ENCODE measurements at regions not wholly inside any gene's neighbourhood (a gene's known extent, or its start where the extent isn't known, plus 50 kb on each side); places are given as distances from the start of the nearest gene placed in this dataset.

GRCh38 chr6:141140905-141141304 lies 991.8 kb upstream of the GJE1 start:
- Histone ChIP-seq H3K4me1 (ENCODE audit: control insufficient read depth in 2 of 2, insufficient read depth in 2 of 2, low read length in 2 of 2) (no peaks in the 10 kb centered on the region), H3K27ac (ENCODE audit: low read depth in 1 of 2, low read length in 1 of 2) (no peak overlapping the region), H3K36me3 (ENCODE audit: control insufficient read depth in 2 of 2, insufficient read depth in 2 of 2, low read length in 1 of 2) (no peaks in the 10 kb centered on the region), H3K4me3 (ENCODE audit: low read length in 2 of 2) (no peak overlapping the region), H3K9me3 (ENCODE audit: control insufficient read depth in 2 of 2, insufficient read depth in 1 of 2, low read length in 1 of 2) (no peaks in the 10 kb centered on the region), H3K27me3 (ENCODE audit: control insufficient read depth in 2 of 2, insufficient read depth in 1 of 2, low read length in 1 of 2) (no peaks in the 10 kb centered on the region)
- no peak for DNase-seq (ENCODE audit: low read depth in 6 of 9, low spot score in 9 of 9)

GRCh38 chr6:141139461-141139860 lies 993.3 kb upstream of the GJE1 start:
- Histone ChIP-seq H3K4me3 (ENCODE audit: low read length in 2 of 2) (no peak overlapping the region), H3K9me3 (ENCODE audit: control insufficient read depth in 2 of 2, insufficient read depth in 1 of 2, low read length in 1 of 2) (no peaks in the 10 kb centered on the region), H3K27ac (ENCODE audit: low read depth in 1 of 2, low read length in 1 of 2) (no peak overlapping the region), H3K27me3 (ENCODE audit: control insufficient read depth in 2 of 2, insufficient read depth in 1 of 2, low read length in 1 of 2) (no peaks in the 10 kb centered on the region), H3K4me1 (ENCODE audit: control insufficient read depth in 2 of 2, insufficient read depth in 2 of 2, low read length in 2 of 2) (no peaks in the 10 kb centered on the region), H3K36me3 (ENCODE audit: control insufficient read depth in 2 of 2, insufficient read depth in 2 of 2, low read length in 1 of 2) (no peaks in the 10 kb centered on the region)
- DNase-seq (ENCODE audit: low read depth in 6 of 9, low spot score in 9 of 9): no peak
- 97% methylated on average over 10 of the region's 10 CpGs for WGBS

DNA sequence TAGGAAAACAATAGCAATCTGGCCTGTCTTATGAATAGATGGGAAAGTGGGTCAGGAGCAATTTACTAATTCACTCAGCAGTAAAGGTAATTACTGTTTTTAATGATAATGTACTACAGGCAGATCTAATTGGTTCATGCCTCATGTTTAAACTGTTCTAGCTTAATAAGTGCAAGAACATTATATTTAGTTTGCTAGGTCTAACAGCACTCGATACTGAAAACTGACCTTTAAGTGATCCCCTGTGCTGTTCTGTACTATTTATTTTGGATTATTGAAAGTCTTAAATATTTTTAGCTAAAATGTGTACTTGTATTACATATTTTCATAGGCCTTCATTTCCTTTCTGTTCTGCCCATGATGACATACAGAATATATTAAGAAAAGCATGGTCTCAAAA lies 998.0 kb upstream of the GJE1 start:
- Histone ChIP-seq H3K36me3 (ENCODE audit: control insufficient read depth in 2 of 2, insufficient read depth in 2 of 2, low read length in 1 of 2) (no peaks in the 10 kb centered on the region), H3K4me1 (ENCODE audit: control insufficient read depth in 2 of 2, insufficient read depth in 2 of 2, low read length in 2 of 2) (no peaks in the 10 kb centered on the region), H3K4me3 (ENCODE audit: low read length in 2 of 2) (no peak overlapping the region), H3K9me3 (ENCODE audit: control insufficient read depth in 2 of 2, insufficient read depth in 1 of 2, low read length in 1 of 2) (no peaks in the 10 kb centered on the region), H3K27ac (ENCODE audit: low read depth in 1 of 2, low read length in 1 of 2) (no peak overlapping the region), H3K27me3 (ENCODE audit: control insufficient read depth in 2 of 2, insufficient read depth in 1 of 2, low read length in 1 of 2) (no peaks in the 10 kb centered on the region)
- no peak for DNase-seq (ENCODE audit: low read depth in 6 of 9, low spot score in 9 of 9)
- 93% methylated on average over 1 of the region's 1 CpG for WGBS

GRCh38 chr6:141133836-141134235 lies 998.9 kb upstream of the GJE1 start:
- Histone ChIP-seq H3K27ac (ENCODE audit: low read depth in 1 of 2, low read length in 1 of 2) (no peak overlapping the region), H3K4me3 (ENCODE audit: low read length in 2 of 2) (no peak overlapping the region), H3K36me3 (ENCODE audit: control insufficient read depth in 2 of 2, insufficient read depth in 2 of 2, low read length in 1 of 2) (no peaks in the 10 kb centered on the region), H3K9me3 (ENCODE audit: control insufficient read depth in 2 of 2, insufficient read depth in 1 of 2, low read length in 1 of 2) (no peaks in the 10 kb centered on the region), H3K4me1 (ENCODE audit: control insufficient read depth in 2 of 2, insufficient read depth in 2 of 2, low read length in 2 of 2) (no peaks in the 10 kb centered on the region), H3K27me3 (ENCODE audit: control insufficient read depth in 2 of 2, insufficient read depth in 1 of 2, low read length in 1 of 2) (no peaks in the 10 kb centered on the region)
- WGBS: 92% methylated on average over 3 of the region's 3 CpGs
- no peak for DNase-seq (ENCODE audit: low read depth in 6 of 9, low spot score in 9 of 9)

DNA sequence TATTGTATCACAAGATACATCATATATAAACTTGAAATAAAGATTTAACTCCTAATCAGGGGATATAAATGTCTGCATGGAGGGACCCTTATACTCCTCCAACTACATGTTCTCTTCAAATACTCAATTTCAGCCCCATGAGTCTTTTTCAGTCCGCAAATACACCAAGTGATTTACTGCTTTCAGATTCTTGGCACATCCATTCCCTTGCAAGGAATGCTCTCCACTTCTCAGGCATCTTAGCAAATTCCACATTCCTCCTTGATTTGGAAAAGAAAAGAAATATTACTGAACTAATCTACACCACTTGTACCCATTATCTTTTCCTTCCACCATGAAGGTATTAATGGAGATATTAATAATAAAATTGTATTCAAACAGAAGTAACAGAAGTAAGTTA lies 999.4 kb upstream of the GJE1 start:
- no peaks in the 10 kb centered on the region for H3K4me1 ChIP-seq (ENCODE audit: control insufficient read depth in 2 of 2, insufficient read depth in 2 of 2, low read length in 2 of 2)
- H3K27ac ChIP-seq (ENCODE audit: low read depth in 1 of 2, low read length in 1 of 2): no peak overlapping the region
- H3K36me3 ChIP-seq (ENCODE audit: control insufficient read depth in 2 of 2, insufficient read depth in 2 of 2, low read length in 1 of 2): no peaks in the 10 kb centered on the region
- no peaks in the 10 kb centered on the region for H3K9me3 ChIP-seq (ENCODE audit: control insufficient read depth in 2 of 2, insufficient read depth in 1 of 2, low read length in 1 of 2)
- 93% methylated on average over 1 of the region's 1 CpG for WGBS
- no peak for DNase-seq (ENCODE audit: low read depth in 6 of 9, low spot score in 9 of 9)
- no peak overlapping the region for H3K4me3 ChIP-seq (ENCODE audit: low read length in 2 of 2)
- H3K27me3 ChIP-seq (ENCODE audit: control insufficient read depth in 2 of 2, insufficient read depth in 1 of 2, low read length in 1 of 2): no peaks in the 10 kb centered on the region

DNA sequence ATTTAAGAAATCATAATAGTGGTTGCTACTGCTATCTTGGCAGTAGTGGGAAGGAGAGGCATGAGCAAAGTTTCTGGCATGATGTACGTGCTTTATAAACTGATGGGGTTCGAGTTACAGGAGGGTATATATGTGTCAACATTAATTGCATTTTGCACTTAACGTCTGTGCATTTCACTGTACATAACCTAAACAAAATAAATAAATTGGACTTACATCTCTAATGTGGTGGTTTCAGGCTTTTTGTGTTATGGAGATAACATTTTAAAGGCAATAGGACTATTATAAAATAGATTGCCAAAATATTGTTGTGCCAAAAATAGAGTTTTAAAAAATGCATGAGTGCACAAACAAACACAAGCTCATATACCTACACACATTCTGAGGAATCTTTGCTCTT lies 1001.1 kb upstream of the GJE1 start:
- no peak overlapping the region for H3K4me3 ChIP-seq (ENCODE audit: low read length in 2 of 2)
- H3K9me3 ChIP-seq (ENCODE audit: control insufficient read depth in 2 of 2, insufficient read depth in 1 of 2, low read length in 1 of 2): no peaks in the 10 kb centered on the region
- no peaks in the 10 kb centered on the region for H3K4me1 ChIP-seq (ENCODE audit: control insufficient read depth in 2 of 2, insufficient read depth in 2 of 2, low read length in 2 of 2)
- no peak overlapping the region for H3K27ac ChIP-seq (ENCODE audit: low read depth in 1 of 2, low read length in 1 of 2)
- H3K27me3 ChIP-seq (ENCODE audit: control insufficient read depth in 2 of 2, insufficient read depth in 1 of 2, low read length in 1 of 2): no peaks in the 10 kb centered on the region
- no peak for DNase-seq (ENCODE audit: low read depth in 6 of 9, low spot score in 9 of 9)
- 92% methylated on average over 3 of the region's 3 CpGs for WGBS
- no peaks in the 10 kb centered on the region for H3K36me3 ChIP-seq (ENCODE audit: control insufficient read depth in 2 of 2, insufficient read depth in 2 of 2, low read length in 1 of 2)

GRCh38 chr6:141123497-141123896 lies 1009.2 kb upstream of the GJE1 start:
- Histone ChIP-seq H3K4me1 (ENCODE audit: control insufficient read depth in 2 of 2, insufficient read depth in 2 of 2, low read length in 2 of 2) (no peaks in the 10 kb centered on the region), H3K9me3 (ENCODE audit: control insufficient read depth in 2 of 2, insufficient read depth in 1 of 2, low read length in 1 of 2) (no peaks in the 10 kb centered on the region)
- no peak for DNase-seq (ENCODE audit: low read depth in 6 of 9, low spot score in 9 of 9)

DNA sequence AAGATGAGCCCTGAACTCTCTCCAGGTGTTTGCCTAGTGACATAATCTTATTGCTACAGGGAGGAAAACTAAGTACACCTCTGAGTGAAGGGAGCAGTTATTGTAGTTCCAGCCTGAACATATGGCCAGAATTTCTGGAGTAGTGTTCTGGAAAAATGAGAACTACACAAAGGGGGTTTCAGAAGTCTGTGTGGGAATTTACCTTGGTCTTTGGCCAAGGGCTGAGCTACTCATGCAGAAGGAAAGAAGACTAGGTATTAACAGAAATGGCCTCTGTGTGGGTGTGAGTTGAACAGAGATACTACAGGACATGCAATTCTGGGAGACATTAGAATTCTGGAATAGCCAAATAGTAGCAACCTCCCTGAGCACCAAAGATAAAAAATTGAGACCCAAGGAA lies 1009.7 kb upstream of the GJE1 start:
- H3K36me3 ChIP-seq (ENCODE audit: control insufficient read depth in 2 of 2, insufficient read depth in 2 of 2, low read length in 1 of 2): no peaks in the 10 kb centered on the region

More at GRCh38 chr6:141123497-141123896, 1009.2 kb upstream of the GJE1 start:
- Histone ChIP-seq H3K27me3 (ENCODE audit: control insufficient read depth in 2 of 2, insufficient read depth in 1 of 2, low read length in 1 of 2) (no peaks in the 10 kb centered on the region), H3K4me3 (ENCODE audit: low read length in 2 of 2) (no peak overlapping the region), H3K36me3 (ENCODE audit: control insufficient read depth in 2 of 2, insufficient read depth in 2 of 2, low read length in 1 of 2) (no peaks in the 10 kb centered on the region), H3K27ac (ENCODE audit: low read depth in 1 of 2, low read length in 1 of 2) (no peak overlapping the region)

GRCh38 chr6:141118991-141119390 lies 1013.7 kb upstream of the GJE1 start:
- no peaks in the 10 kb centered on the region for H3K36me3 ChIP-seq (ENCODE audit: control insufficient read depth in 2 of 2, insufficient read depth in 2 of 2, low read length in 1 of 2)
- no peaks in the 10 kb centered on the region for H3K9me3 ChIP-seq (ENCODE audit: control insufficient read depth in 2 of 2, insufficient read depth in 1 of 2, low read length in 1 of 2)
- WGBS: 46% methylated on average over 2 of the region's 2 CpGs
- H3K27me3 ChIP-seq (ENCODE audit: control insufficient read depth in 2 of 2, insufficient read depth in 1 of 2, low read length in 1 of 2): no peaks in the 10 kb centered on the region
- no peak overlapping the region for H3K27ac ChIP-seq (ENCODE audit: low read depth in 1 of 2, low read length in 1 of 2)
- no peak for DNase-seq (ENCODE audit: low read depth in 6 of 9, low spot score in 9 of 9)
- no peak overlapping the region for H3K4me3 ChIP-seq (ENCODE audit: low read length in 2 of 2)
- no peaks in the 10 kb centered on the region for H3K4me1 ChIP-seq (ENCODE audit: control insufficient read depth in 2 of 2, insufficient read depth in 2 of 2, low read length in 2 of 2)

More for the DNA sequence above, 1009.7 kb upstream of the GJE1 start:
- peak in 1 of 9 donors; percentile 1 for DNase-seq (ENCODE audit: low read depth in 6 of 9, low spot score in 9 of 9)
- Histone ChIP-seq H3K4me3 (ENCODE audit: low read length in 2 of 2) (no peak overlapping the region), H3K9me3 (ENCODE audit: control insufficient read depth in 2 of 2, insufficient read depth in 1 of 2, low read length in 1 of 2) (no peaks in the 10 kb centered on the region), H3K27me3 (ENCODE audit: control insufficient read depth in 2 of 2, insufficient read depth in 1 of 2, low read length in 1 of 2) (no peaks in the 10 kb centered on the region), H3K4me1 (ENCODE audit: control insufficient read depth in 2 of 2, insufficient read depth in 2 of 2, low read length in 2 of 2) (no peaks in the 10 kb centered on the region), H3K27ac (ENCODE audit: low read depth in 1 of 2, low read length in 1 of 2) (no peak overlapping the region)

DNA sequence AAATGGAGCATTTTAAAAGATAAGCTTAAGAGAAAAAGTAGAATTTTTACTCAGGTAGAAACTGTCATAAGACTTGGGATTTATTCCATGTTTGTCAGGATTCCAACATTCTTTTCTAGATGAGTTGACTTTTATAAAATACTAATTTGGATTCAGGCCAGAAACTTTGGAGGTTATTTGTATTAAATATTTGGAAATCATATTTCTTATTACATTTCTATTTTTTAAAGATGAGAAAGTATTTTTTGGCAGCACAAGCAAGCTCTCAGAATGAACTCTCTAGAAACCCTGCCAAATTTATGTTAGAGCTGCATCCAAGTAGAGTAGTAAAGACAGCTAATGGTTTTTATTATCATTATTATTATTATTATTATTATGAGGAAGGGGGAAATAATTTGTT lies 1014.9 kb upstream of the GJE1 start:
- H3K4me3 ChIP-seq (ENCODE audit: low read length in 2 of 2): no peak overlapping the region
- H3K27ac ChIP-seq (ENCODE audit: low read depth in 1 of 2, low read length in 1 of 2): no peak overlapping the region
- H3K9me3 ChIP-seq (ENCODE audit: control insufficient read depth in 2 of 2, insufficient read depth in 1 of 2, low read length in 1 of 2): no peaks in the 10 kb centered on the region
- H3K4me1 ChIP-seq (ENCODE audit: control insufficient read depth in 2 of 2, insufficient read depth in 2 of 2, low read length in 2 of 2): no peaks in the 10 kb centered on the region
- no peak for DNase-seq (ENCODE audit: low read depth in 6 of 9, low spot score in 9 of 9)
- H3K36me3 ChIP-seq (ENCODE audit: control insufficient read depth in 2 of 2, insufficient read depth in 2 of 2, low read length in 1 of 2): no peaks in the 10 kb centered on the region
- H3K27me3 ChIP-seq (ENCODE audit: control insufficient read depth in 2 of 2, insufficient read depth in 1 of 2, low read length in 1 of 2): no peaks in the 10 kb centered on the region

Data from thymus (tissue), 11 donors.